Sciatic nerve (tissue), 2 donors: ENCODE measurements at regions not wholly inside any gene's neighbourhood (a gene's known extent, or its start where the extent isn't known, plus 50 kb on each side); places are given as distances from the start of the nearest gene placed in this dataset.

Experiments
- ATAC-seq: fragments of 200-7000 bp; cut with Tn5 transposase; one replicate; pipeline ENCODE4 v1.9.1; 2020; ENCODE audit warnings: mild to moderate bottlenecking, moderate library complexity
- DNase-seq: peaks from one replicate; pipeline ENCODE4 v3.0.0-alpha.2; 2020; ENCODE audit warnings: low spot score
- intact Hi-C: fragments of 100-400 bp; cut with DNase I; formaldehyde crosslinking; loops from one replicate; pipeline ENCODE4 v1.14.2; 2022
- donor health status: DM: no; HTN: no; CAD: no.
- donor health status: DM: no; HTN: no; CAD: no.

- intact Hi-C loops: no loop called here
- DNase-seq (no peak), ATAC-seq (no peak)
Measured at GRCh38 chr2:180753809-180754761, 226.3 kb upstream of the UBE2E3 start.

GRCh38 chr2:180751306-180751920 lies 229.0 kb upstream of the UBE2E3 start:
- DNase-seq: no peak
- ATAC-seq: no peak
- intact Hi-C loops: no loop called here

DNA sequence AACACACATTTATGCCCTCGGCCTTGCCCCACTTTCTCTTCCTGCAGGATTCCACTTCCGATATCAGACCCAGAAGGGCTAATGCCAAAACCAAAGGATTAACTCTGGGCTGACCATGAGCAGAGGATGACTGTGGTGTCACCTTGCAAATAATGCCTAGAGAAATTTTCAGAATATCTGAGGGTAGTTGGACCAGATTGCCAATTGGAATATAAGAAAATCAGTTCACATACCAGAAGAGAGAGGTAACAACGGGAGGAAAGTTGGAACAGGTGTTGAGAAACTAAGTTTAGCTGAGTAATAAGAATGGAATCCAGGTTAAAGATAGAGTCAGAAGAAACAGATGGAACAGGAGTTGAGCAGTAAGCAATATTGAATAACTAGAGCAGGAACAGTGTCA lies 232.7 kb upstream of the UBE2E3 start:
- intact Hi-C loops: no loop called here
- DNase-seq (no peak), ATAC-seq (no peak)

GRCh38 chr2:180743401-180743800 lies 237.0 kb upstream of the UBE2E3 start:
- intact Hi-C loops: no loop called here
- DNase-seq (no peak), ATAC-seq (no peak)

DNA sequence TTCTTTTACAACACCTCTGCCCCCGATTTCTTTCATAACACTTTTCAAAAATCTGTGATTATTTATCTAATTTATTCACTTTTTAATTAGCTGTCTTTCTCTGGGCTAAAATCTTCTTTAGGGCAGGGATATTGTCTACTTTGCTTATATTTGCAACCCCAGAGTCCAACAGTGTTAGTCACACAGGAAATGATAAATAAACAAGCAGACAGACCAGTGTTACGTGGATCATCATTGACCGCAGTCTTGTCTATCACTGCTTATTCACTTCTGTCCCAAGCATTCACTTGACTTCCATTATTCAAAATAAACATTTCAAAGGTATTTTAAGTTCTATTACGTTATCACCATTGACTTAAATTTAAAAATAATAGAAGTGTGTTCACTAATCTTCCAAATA lies 237.6 kb upstream of the UBE2E3 start:
- intact Hi-C loops: no loop called here
- ATAC-seq: no peak
- DNase-seq: no peak

GRCh38 chr2:180739070-180739469 lies 241.3 kb upstream of the UBE2E3 start:
- intact Hi-C loops: no loop called here
- no peak for ATAC-seq
- DNase-seq: no peak

- DNase-seq (no peak), ATAC-seq (no peak)
- intact Hi-C loops: no loop called here
Measured at GRCh38 chr2:180735799-180736198, 244.6 kb upstream of the UBE2E3 start.

GRCh38 chr2:180734382-180734781 lies 246.0 kb upstream of the UBE2E3 start:
- ATAC-seq (no peak), DNase-seq (no peak)
- intact Hi-C loops: no loop called here

- intact Hi-C loops: no loop called here
- ATAC-seq: no peak
- no peak for DNase-seq
Measured at GRCh38 chr2:180733330-180733729, 247.1 kb upstream of the UBE2E3 start.

GRCh38 chr2:180732337-180732736 lies 248.1 kb upstream of the UBE2E3 start:
- intact Hi-C loops: no loop called here
- ATAC-seq: no peak
- DNase-seq: no peak

DNA sequence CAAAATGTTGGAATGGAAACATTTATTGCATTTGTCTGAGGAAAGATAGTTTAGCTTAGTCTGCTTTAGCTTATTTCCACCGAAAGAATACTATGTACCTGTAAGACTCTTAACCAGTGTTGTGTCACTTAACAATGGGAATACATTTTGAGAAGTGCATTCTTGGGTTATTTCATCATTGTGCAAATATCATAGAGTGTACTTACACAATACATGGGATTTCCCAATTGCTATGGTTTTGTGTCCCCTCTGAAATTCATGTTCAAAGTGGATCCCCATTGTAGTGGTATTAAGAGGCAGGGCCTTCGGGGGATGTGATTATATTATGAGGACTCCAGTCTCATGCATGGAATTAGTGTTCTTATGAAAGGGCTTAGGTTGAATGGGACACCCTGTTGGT lies 249.4 kb upstream of the UBE2E3 start:
- no peak for ATAC-seq
- DNase-seq: no peak
- intact Hi-C loops: no loop called here

DNA sequence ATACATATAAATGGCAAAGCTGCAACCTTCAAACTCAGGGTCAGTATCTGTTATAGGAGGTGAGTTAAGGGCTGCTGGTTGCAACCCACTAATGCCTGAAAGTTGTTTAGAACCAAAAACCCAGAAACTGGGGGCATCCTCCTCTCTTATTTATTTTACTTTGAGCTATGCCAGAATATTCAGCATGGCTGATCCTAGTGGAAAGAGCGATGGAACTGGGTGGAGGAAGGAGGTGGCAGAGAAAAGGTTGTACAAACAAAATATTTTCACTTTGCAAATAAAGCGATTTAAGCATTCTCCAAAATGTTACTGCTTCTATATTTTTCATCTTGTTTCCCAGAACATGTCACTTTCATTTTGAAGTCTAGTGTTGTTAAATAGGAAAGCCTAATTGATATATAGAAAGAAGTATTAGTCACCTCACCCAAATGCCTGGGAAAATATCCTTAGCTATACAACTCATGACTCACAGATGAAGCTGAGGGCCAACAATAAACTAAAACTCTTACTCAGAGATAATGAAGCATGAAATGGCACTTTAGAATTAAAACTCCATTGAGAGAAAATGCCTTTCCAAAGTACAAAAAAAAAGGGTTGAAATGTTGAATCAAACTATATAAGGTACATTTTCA lies 251.4 kb upstream of the UBE2E3 start:
- intact Hi-C loops: no loop called here
- ATAC-seq: no peak
- no peak for DNase-seq

GRCh38 chr2:180723712-180724111 lies 256.7 kb upstream of the UBE2E3 start:
- intact Hi-C loops: no loop called here
- DNase-seq: no peak
- no peak for ATAC-seq

- ATAC-seq: no peak
- no peak for DNase-seq
- intact Hi-C loops: no loop called here
Measured at GRCh38 chr2:180722551-180723239, 257.7 kb upstream of the UBE2E3 start.

DNA sequence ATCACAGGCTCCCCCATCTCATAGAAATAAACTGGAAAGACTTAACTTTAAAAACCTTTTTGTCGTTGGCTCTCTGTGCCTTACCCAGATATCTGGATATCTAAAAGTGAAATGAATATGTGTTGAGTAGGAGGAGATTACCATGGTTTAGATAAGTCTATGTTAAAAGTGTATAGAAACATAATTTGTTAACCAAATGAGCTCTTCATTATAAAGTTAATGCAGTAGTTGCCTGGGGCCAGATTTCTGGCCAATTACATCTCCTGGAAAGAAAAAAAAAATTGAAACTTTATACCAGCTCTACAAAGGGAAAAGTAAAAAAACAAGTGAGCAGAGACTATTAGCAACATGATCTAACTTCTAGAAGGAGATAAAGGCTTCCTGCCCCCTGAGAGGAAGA lies 259.6 kb upstream of the UBE2E3 start:
- no peak for ATAC-seq
- DNase-seq: no peak
- intact Hi-C loops: no loop called here

DNA sequence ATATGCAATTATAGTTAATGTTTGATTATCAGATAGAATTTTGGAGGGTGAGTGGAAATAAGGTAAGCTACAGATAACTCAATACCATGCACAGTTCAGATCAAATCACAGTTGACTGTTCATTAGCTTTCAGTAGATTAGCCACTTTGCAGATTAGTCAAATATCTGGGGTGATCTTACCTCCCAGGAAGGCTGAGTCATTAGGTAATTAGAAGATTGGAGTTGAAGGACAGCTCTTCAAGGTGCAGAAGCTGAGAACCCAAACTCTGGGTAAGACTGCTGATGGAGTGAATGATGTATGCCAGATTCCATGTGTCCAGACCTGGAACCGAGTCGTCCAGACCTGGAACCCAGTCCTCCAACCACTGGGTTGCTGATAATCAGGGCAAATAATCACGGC lies 262.8 kb upstream of the UBE2E3 start:
- DNase-seq (no peak), ATAC-seq (no peak)
- intact Hi-C loops: no loop called here

DNA sequence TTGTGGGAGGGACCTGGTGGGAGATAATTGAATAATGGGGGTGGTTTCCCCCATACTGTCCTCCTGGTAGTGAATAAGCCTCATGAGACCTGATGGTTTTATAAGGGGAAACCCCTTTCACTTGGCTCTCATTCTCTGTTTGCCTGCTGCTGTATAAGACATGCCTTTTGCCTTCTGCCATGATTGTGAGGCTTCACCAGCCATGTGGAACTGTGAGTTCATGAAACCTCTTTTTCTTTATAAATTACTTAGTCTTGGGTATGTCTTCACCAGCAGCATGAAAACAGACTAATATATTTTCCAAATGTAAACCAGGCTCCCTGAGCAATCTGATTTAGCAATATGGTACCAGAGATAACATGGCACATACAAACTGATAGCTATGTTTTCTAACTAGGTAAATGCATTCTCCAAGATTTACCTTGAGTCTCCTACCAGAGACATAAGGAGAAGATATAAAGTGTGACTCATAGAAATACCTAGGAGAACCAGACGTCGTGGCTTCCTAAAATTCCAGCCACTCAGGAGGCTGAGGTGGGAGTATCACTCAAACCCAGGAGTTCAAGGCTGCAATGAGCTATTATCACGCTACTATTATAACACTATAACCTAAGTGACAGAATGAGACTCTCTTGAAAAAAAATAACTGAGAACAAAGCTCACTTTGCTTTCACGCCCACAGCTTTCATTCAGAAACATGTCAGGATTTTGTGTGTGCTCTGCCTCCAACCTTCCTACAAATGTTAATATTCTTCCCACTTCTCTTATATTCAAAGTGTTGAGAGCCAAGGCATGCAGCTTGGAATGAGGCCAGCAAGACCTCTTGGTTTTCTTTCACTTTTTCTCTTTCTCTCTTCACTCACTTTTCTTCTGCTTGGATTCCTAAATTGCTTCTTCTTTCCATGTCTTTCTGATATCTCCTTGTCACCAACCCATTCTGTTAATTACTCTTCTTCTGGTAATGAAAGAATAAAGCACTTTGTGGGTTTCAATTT lies 263.9 kb upstream of the UBE2E3 start:
- intact Hi-C loops: no loop called here
- ATAC-seq: no peak
- DNase-seq: no peak

DNA sequence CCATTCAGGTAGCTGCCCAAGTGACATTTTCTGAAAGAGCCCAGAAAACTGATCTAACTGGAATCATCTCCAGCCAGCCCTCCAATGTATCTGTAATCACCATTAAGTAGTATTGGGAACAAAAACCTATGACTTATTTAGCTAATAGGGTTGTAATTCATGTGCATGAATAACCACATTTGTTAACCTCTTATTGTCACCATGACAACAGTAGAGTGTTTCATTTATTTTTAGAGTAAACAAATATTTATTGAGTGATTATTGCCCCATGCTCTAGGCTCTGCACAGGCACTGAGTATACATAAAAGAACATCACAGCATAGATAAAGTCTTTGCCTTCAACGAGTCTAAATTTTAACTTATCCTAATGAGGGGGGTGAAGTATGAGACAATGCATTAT lies 265.4 kb upstream of the UBE2E3 start:
- no peak for DNase-seq
- intact Hi-C loops: no loop called here
- ATAC-seq: no peak
